ENCODE measurements at regions not wholly inside any gene's neighbourhood (a gene's known extent, or its start where the extent isn't known, plus 50 kb on each side); places are given as distances from the start of the nearest gene placed in this dataset.

DNA sequence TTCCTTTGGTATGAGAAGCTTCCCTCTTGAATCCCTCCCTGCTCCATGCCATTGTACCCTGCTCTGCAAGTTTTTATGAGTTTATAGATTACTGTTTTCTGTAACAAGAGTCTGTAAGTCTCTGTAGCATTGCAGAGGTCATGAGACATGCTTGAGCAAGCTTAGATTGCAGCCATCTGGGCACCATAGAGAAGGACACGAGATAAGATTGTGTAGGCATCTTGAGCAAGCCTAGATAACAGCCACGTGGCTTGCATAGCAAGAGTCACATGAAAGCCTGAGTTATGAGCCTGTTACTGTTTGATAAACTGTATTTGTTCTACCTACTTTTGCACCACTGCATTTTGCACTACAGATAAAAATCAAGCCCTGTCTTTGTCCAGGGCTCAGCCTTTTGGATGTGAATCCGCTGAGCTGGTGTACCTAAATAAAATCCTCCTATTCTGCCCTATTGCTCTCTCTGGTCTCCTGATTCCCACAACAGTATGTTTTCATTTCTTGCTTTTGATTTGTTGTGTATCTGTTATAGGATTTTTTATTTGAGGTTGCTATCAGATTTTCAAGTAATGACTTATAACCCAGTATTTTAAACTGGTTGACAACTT, 127.4 kb upstream of the ANKRD50 start (continued):
- TF ChIP-seq, protein P1, sequence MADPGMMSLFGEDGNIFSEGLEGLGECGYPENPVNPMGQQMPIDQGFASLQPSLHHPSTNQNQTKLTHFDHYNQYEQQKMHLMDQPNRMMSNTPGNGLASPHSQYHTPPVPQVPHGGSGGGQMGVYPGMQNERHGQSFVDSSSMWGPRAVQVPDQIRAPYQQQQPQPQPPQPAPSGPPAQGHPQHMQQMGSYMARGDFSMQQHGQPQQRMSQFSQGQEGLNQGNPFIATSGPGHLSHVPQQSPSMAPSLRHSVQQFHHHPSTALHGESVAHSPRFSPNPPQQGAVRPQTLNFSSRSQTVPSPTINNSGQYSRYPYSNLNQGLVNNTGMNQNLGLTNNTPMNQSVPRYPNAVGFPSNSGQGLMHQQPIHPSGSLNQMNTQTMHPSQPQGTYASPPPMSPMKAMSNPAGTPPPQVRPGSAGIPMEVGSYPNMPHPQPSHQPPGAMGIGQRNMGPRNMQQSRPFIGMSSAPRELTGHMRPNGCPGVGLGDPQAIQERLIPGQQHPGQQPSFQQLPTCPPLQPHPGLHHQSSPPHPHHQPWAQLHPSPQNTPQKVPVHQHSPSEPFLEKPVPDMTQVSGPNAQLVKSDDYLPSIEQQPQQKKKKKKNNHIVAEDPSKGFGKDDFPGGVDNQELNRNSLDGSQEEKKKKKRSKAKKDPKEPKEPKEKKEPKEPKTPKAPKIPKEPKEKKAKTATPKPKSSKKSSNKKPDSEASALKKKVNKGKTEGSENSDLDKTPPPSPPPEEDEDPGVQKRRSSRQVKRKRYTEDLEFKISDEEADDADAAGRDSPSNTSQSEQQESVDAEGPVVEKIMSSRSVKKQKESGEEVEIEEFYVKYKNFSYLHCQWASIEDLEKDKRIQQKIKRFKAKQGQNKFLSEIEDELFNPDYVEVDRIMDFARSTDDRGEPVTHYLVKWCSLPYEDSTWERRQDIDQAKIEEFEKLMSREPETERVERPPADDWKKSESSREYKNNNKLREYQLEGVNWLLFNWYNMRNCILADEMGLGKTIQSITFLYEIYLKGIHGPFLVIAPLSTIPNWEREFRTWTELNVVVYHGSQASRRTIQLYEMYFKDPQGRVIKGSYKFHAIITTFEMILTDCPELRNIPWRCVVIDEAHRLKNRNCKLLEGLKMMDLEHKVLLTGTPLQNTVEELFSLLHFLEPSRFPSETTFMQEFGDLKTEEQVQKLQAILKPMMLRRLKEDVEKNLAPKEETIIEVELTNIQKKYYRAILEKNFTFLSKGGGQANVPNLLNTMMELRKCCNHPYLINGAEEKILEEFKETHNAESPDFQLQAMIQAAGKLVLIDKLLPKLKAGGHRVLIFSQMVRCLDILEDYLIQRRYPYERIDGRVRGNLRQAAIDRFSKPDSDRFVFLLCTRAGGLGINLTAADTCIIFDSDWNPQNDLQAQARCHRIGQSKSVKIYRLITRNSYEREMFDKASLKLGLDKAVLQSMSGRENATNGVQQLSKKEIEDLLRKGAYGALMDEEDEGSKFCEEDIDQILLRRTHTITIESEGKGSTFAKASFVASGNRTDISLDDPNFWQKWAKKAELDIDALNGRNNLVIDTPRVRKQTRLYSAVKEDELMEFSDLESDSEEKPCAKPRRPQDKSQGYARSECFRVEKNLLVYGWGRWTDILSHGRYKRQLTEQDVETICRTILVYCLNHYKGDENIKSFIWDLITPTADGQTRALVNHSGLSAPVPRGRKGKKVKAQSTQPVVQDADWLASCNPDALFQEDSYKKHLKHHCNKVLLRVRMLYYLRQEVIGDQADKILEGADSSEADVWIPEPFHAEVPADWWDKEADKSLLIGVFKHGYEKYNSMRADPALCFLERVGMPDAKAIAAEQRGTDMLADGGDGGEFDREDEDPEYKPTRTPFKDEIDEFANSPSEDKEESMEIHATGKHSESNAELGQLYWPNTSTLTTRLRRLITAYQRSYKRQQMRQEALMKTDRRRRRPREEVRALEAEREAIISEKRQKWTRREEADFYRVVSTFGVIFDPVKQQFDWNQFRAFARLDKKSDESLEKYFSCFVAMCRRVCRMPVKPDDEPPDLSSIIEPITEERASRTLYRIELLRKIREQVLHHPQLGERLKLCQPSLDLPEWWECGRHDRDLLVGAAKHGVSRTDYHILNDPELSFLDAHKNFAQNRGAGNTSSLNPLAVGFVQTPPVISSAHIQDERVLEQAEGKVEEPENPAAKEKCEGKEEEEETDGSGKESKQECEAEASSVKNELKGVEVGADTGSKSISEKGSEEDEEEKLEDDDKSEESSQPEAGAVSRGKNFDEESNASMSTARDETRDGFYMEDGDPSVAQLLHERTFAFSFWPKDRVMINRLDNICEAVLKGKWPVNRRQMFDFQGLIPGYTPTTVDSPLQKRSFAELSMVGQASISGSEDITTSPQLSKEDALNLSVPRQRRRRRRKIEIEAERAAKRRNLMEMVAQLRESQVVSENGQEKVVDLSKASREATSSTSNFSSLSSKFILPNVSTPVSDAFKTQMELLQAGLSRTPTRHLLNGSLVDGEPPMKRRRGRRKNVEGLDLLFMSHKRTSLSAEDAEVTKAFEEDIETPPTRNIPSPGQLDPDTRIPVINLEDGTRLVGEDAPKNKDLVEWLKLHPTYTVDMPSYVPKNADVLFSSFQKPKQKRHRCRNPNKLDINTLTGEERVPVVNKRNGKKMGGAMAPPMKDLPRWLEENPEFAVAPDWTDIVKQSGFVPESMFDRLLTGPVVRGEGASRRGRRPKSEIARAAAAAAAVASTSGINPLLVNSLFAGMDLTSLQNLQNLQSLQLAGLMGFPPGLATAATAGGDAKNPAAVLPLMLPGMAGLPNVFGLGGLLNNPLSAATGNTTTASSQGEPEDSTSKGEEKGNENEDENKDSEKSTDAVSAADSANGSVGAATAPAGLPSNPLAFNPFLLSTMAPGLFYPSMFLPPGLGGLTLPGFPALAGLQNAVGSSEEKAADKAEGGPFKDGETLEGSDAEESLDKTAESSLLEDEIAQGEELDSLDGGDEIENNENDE (IDR thresholded peaks at IDR 0.05; ENCODE audit: insufficient replicate concordance, low read length), result no peak
- no peak for TF ChIP-seq YY1 (IDR thresholded peaks at IDR 0.05; ENCODE audit: low read depth, low read length)
- no peak for TF ChIP-seq RXRA (IDR thresholded peaks at IDR 0.05; ENCODE audit: insufficient read depth, low read depth, low read length)
- no peak for TF ChIP-seq RAD21 (IDR thresholded peaks at IDR 0.05 in 1 of 2, conservative IDR thresholded peaks at IDR 0.05 in 1 of 2; ENCODE audit: low read depth in 2 of 2, low read length in 2 of 2)
- TF ChIP-seq SP1 (IDR thresholded peaks at IDR 0.05; ENCODE audit: low read depth, low read length), result no peak
- no peak for TF ChIP-seq CTBP2 (IDR thresholded peaks at IDR 0.05; ENCODE audit: borderline replicate concordance, insufficient read depth, insufficient read length, low read length)

Data from H1 (cell line).